HG03354 (cell line): ENCODE measurements at regions not wholly inside any gene's neighbourhood (a gene's known extent, or its start where the extent isn't known, plus 50 kb on each side); places are given as distances from the start of the nearest gene placed in this dataset.
"Not testable (repeated sequence)": the region's sequence is repeated elsewhere in the genome, so short reads cannot be mapped to it uniquely, and the experiment has no call there.

ENCODE experiments used
- ATAC-seq: cut with Tn5 transposase; IDR thresholded peaks from one replicate; pipeline ENCODE4 v1.9.1; 2021; ENCODE audit warnings: mild to moderate bottlenecking; ENCODE audit not compliant: unreplicated experiment, poor library complexity, severe bottlenecking

GRCh38 chr1:232428786-232429530 is 201.0 kb downstream of the SIPA1L2 start:
- no peak for ATAC-seq

- ATAC-seq = no peak
Observed at GRCh38 chr1:232428036-232428645, 201.8 kb downstream of the SIPA1L2 start.

DNA sequence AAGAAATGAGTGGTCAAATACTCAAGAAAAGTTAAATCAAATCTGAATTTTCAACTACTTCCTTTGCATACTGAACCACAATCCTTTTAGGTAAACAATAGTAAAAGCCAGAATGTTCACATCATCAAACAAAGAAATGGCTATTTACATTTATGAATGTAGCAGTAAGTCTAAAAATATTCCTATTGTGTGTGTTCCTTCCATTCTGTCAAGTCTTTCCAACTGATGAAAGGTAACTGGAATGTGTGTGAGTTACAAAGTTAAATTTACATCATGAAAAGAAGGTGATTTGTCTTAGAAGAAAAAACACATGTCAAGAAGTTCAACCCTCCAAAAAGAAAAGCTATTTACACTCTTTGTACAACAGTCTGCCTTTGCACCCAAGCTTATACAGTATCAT is 203.1 kb downstream of the SIPA1L2 start:
- ATAC-seq = no peak

GRCh38 chr1:232425421-232425820 is 204.5 kb downstream of the SIPA1L2 start:
- no peak for ATAC-seq

DNA sequence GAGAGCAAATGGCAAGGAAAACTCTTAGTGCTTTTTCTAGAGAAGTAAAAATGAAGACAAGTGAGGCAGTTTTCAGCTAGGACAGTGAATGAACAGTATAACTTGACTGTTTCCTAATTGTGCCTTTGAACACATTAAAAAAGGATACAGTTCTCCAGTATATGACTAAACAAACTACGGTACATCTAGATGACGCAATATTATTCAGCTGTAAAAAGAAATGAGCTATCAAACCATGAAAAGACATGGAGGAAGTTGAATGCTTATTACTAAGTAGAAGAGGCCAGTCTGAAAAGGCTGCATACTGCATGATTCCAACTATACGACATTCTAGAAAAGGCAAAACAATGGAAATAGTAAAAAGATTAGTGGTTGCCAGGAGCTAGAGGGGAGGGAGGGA is 206.3 kb downstream of the SIPA1L2 start:
- ATAC-seq = no peak

- ATAC-seq = no peak
Observed at GRCh38 chr1:232422898-232423297, 207.0 kb downstream of the SIPA1L2 start.

DNA sequence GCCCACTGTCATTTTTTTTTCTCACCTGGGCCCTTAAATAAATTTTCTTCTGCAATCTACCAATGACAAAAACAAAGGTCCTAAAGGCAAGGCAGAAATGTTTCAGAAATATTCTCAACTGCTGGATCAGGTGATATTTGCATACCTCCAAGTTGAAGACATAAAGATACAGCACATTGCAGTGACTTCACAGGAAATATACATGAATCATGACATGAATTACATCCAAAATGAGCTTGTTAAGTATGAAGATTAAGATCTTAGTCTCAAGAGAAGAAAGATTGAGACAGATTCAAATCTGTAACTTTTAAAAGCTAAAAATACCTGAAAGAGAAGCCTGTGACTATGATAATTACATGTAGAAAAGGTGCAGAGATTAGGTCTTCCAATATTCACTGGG is 207.8 kb downstream of the SIPA1L2 start:
- ATAC-seq = no peak

GRCh38 chr1:232421143-232421796 is 208.7 kb downstream of the SIPA1L2 start:
- ATAC-seq = no peak

DNA sequence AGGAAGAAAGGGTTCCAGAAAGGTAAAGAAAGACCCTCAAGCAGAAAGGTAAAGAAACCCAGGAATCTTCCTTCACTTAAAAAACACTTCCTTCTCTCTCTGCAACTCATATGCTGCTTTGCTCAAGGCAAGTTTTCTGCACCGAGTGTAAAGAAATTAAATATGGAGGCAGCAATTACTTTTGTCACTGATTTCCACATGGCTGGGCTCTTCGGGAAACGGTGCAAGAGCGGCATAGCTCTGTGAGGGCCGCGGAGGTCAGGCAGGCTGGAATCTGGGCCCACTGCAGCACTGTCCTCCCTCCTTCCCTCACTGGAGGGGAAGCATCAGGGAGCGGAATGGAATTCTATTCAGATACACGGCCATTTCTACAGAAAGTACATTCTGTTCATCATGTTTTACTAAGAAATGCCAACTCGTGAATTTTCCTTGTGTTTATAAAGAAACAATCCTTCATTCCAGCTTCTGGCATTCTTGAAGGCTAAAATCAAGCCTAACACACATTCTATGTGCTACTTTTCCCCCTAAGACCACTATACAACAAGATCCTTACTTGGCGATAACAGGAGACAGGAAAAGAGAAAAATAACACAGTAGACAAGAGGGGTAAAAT is 212.2 kb downstream of the SIPA1L2 start:
- ATAC-seq = no peak

DNA sequence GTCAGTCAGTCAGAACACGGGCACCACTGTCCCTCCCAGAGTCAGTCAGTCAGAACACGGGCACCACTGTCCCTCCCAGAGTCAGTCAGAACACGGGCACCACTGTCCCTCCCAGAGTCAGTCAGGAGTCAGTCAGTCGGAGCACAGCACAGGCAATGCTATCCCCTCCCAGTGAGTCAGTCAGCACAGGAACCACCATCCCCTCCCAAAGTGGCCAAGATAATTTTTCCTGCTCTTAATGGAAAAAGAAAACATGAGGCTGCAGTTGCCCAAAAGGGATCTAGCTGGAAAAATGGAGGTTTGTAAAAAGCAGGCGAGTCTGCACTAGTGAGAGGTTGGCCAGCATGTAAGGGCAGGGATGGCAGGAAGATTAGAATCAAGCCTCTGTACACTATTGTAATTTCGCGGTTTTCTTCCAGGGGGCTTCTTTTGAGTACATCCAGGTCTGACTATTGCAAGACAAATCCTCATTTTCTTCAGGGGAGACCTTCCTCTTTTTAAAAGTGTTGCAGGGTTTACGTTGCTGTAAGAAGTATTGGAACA is 213.8 kb downstream of the SIPA1L2 start:
- no peak for ATAC-seq

DNA sequence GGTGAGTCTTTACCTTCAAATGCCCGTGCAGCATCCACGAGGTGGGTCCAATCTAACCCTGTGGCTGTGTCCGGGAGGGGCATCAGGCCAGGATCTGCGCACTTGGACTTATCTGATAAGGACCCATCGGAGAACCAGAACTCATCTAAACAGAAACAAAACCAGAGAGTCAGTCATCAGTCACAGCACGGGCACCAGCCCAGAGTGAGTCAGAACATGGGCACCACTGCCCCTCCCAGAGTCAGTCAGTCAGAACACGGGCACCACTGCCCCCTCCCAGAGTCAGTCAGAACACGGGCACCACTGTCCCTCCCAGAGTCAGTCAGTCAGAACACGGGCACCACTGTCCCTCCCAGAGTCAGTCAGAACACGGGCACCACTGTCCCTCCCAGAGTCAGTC is 214.5 kb downstream of the SIPA1L2 start:
- not testable (repeated sequence) for ATAC-seq

DNA sequence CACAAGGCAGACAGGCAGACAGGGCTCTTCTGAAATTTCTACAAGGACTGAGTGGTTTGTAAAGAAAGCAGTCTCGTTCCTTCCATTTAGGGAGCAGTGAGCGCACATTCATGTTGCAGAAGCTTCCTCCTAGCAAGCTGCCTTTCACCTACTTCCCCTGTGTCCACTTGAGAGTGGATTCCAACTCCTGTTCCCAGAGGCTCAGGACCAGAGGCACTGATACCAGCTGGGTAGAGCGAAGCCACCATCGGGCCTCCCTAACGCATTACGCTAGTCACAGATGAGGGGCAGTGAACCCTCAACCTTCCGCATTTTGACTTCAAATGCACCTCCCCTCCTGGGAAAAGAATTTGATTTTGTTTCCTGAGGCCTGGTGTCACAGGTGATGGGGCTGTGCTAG is 215.8 kb downstream of the SIPA1L2 start:
- no peak for ATAC-seq

- ATAC-seq = no peak
Observed at GRCh38 chr1:232413674-232414073, 216.3 kb downstream of the SIPA1L2 start.

DNA sequence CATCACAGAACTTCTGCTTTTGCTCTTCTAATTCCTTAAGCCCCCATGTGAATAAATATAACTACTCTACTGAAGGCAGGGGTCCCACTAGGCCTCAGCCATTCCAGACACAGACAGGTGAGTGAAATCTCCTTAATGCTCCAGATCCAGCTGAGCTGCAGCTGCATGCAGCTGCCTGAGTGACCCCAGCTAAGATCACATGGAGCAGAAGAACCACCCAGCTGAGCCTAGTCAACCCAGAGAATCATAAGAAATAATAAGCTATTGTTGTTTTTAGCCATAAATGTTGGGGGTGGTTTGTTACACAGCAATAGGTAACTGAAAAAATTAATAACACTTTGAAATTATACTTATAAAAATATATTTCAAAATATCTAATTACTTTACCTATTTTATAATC is 220.3 kb downstream of the SIPA1L2 start:
- no peak for ATAC-seq

DNA sequence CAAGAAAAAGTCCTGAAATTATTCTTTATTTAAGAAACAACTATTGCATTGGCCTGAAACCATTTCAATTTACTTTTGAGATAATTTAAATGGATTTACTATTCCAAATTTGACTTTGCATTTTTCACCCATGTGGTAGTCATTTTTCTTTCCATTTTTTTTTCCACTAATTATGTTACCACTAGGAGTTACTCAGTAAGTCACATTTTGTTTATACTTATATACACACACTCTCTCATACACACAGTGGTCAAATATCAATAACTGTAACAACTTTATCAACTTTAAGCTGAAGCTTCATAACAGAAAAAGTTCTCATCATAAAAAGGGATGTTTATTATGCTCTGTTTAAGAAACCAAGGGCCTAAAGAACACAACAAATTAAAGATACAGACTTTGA is 222.8 kb downstream of the SIPA1L2 start:
- ATAC-seq = no peak

GRCh38 chr1:232405781-232406180 is 224.2 kb downstream of the SIPA1L2 start:
- ATAC-seq = no peak

- no peak for ATAC-seq
Observed at GRCh38 chr1:232404981-232405731, 224.8 kb downstream of the SIPA1L2 start.

- ATAC-seq = no peak
Observed at GRCh38 chr1:232404227-232404626, 225.7 kb downstream of the SIPA1L2 start.

GRCh38 chr1:232403017-232403714 is 226.8 kb downstream of the SIPA1L2 start:
- ATAC-seq = no peak
